ENCODE measurements at regions not wholly inside any gene's neighbourhood (a gene's known extent, or its start where the extent isn't known, plus 50 kb on each side); places are given as distances from the start of the nearest gene placed in this dataset.

DNA sequence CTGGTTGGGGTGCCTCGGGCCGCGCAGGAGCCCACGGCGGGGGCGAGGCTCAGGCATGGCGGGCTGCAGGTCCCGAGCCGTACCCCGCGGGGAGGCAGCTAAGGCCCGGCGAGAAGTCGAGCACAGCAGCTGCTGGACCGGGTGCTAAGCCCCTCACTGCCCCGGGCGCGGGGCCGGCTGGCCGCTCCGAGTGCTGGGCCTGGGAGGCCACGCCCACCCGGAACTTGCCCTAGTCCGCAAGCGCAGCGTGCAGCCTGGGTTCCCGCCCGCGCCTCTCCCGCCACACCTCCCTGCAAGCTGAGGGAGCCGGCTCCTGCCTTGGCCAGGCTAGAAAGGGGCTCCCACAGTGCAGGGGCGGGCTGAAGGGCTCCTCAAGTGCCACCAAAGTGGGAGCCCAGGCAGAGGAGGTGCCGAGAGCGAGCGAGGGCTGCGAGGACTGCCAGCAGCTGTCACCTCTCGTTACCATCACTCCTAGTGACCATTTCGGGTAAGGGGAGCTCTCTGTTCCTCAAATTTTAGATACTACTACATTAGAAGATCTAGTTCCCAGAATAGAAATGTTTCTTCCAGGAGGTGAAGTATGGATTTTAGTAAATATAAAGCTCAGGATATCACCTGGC lies 417.0 kb upstream of the AGTR1 start:
- DNase-seq (ENCODE audit: low read depth, low spot score) = peak; percentile 86

DNA sequence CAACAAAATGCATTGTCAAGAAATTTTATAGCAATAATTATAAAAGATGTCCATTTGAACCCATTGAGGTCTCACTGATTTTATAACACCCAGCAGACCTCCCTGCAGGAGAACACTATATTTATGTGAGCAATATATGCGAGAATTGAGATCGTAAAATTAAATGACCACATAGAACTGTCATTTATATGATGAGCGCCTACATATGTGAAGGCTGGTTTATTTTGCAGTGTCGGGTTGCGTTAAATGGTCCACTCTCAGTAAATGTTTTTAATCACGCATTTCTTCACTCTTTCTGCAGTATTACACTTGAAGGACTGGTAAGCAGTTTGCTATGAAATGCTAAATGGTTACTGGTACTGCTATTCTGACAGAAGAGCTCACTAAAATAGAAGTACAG lies 408.5 kb upstream of the AGTR1 start:
- no peak for DNase-seq (ENCODE audit: low read depth, low spot score)

GRCh38 chr3:148297013-148297412 lies 400.7 kb upstream of the AGTR1 start:
- no peak for DNase-seq (ENCODE audit: low read depth, low spot score)

DNA sequence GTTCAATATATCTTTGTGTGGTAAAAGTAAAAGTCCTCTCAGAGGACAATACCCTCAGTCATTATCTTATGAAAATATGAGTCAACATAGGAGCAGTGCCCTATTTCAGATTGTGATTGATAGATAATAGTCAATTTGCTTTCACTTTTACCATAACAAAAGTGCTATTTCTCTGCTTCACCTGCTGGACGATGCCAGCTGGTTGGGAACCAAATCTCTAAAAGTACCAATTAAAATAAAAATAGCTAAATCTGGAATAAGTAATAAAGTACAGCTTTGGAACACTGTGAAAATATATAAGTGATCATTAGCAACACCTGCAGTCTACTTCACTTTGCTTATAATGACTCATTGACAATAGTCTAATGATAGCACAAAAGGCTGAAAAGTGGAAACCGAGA lies 390.3 kb upstream of the AGTR1 start:
- no peak for DNase-seq (ENCODE audit: low read depth, low spot score)

GRCh38 chr3:148309390-148310035 lies 388.2 kb upstream of the AGTR1 start:
- DNase-seq (ENCODE audit: low read depth, low spot score) = peak; percentile 22

- no peak for DNase-seq (ENCODE audit: low read depth, low spot score)
Measured at GRCh38 chr3:148315756-148316155, 381.9 kb upstream of the AGTR1 start.

- DNase-seq (ENCODE audit: low read depth, low spot score) = no peak
Measured at GRCh38 chr3:148318240-148318639, 379.5 kb upstream of the AGTR1 start.

DNA sequence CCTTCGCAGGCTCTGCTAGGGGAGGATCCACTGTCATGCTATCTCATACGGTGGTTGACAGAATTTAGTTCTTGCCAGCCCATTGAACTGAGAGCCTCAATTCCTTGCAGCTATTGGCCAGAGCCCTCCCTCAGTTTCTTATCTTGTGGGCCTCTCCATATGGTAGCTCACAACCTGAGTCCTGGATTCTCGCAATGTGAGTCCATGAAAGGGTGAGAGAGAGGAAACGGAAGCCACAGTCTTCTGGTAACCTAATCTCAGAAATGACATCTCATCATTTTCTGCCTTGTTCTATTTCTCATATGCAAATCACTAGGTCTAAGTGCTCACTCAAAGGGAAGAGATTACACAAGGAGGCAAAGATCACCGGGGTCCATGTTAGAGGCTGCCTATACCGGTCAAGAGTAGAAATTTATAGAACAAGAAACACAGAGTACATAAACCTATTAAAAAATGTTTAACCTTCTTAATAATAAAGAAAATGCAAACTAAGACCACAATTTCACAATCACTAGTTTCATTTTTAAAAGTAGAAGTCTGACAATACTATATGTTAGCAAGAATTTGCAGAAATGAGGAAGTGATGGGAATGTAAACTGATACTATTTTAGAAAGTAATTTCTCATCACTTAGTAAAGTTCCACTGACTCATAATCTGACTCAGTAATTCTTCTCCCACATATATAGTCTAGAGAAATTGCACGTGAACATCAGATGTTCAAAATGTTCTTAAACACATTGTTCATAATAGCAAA lies 378.4 kb upstream of the AGTR1 start:
- DNase-seq (ENCODE audit: low read depth, low spot score) = no peak

- DNase-seq (ENCODE audit: low read depth, low spot score) = no peak
Measured at GRCh38 chr3:148319960-148320359, 377.7 kb upstream of the AGTR1 start.

DNA sequence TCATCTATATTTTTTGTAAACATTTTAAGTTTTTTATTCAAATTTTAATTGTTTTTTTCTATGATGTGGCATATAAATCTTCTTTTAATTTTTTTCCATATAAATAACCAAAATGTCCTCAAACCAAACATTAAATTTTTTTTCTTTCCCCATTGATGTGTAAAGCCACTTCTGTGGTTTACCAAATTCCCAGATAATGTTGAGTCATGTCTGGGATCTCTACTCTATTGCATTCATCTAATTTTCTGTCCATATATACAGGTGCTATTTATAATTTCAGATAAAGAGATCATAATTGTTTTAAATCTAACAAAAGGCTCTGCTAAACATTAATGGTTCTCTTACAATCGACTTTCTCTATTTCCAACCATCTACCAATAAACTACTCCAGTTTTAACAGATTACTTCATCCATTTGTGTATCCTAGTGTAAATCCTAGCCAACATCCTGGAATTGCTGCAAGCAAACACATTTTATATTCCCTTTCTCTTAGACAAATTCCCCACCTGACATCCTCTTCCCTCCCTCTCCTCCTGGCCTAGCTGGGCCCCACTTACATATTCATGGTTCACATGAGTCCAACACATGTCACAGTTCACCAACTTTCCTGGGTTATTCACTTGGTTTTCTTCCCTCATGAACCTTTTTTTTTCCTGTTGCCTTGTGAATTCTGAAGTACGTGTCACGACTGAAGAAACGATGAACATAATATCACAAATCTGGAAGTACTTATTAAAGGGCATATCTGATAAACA lies 368.0 kb upstream of the AGTR1 start:
- DNase-seq (ENCODE audit: low read depth, low spot score) = no peak

DNA sequence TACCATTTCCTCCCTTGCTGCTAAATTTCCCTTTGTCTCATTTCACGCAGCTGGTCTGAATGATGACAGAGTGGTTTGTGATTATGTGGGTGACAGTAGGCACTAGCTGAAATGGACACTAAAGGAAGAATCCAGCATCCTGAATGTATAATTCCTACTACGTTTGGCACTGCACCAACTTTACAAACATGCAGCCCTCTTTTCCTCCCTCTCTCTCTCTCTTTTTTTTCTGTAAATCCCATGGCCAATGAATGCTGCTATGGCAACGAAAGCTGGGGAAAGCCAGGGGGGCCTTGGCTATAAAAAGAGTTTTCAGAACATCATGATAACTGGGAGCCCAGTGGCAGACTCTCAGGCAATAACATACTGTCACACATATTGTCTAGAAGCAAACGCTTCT lies 367.2 kb upstream of the AGTR1 start:
- DNase-seq (ENCODE audit: low read depth, low spot score) = no peak

- no peak for DNase-seq (ENCODE audit: low read depth, low spot score)
Measured at GRCh38 chr3:148331081-148331846, 366.4 kb upstream of the AGTR1 start.

DNA sequence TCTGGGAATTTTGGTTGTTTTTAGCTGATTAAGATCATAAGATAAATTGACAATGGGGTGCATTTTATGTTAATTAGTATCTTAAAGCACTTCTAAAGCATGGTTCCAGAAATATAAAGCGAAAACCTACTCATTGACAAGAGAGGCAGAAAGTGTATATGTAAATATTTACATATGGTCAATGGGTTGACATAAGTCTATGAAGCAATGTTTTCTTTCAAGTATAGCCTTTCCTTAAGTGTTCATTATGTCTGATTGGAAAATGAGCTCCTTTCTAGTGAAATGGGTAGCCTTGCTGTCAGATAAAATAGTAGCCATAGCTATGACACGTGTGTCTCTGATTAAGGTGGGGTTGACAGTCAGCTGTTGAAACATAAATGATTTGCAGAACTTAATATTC lies 365.2 kb upstream of the AGTR1 start:
- no peak for DNase-seq (ENCODE audit: low read depth, low spot score)

GRCh38 chr3:148333091-148333490 lies 364.6 kb upstream of the AGTR1 start:
- DNase-seq (ENCODE audit: low read depth, low spot score) = no peak

DNA sequence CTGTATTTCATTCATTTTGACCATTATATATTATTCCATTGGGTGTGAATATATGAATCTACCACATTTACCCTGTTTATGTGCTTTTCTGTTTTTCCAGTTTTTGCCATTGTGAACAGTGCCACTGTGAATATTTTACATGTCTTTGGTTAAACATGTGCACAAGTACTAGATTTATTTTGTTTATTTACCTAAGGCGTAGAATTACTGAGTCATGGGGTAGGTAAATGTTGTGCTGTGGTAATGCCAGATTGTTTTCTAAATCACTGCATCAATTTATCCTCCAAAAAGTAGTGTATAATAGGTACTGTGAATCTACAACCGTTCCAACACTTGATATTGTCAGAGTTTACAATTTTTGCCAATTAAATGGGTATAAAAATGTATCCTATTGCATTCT lies 362.1 kb upstream of the AGTR1 start:
- DNase-seq (ENCODE audit: low read depth, low spot score) = no peak

- DNase-seq (ENCODE audit: low read depth, low spot score) = no peak
Measured at GRCh38 chr3:148343416-148343815, 354.3 kb upstream of the AGTR1 start.

DNA sequence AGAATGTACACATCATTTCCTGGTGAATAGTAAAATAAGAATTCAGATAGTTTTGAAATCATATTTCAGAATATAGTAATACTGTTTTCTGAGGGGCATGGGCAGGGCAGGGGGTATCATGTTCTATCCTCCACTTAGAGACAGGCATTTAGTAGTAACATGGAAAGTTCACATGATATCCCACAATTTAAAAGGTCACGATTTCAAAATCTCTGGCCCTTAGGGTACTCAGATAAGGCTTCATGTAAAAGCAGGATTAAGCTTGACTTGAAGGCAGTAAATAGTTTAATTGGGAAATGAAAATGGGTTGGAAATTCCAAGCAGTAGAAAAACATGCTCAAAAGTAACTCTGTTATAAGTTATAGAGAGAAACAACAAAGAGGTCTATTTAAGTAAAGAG lies 353.2 kb upstream of the AGTR1 start:
- DNase-seq (ENCODE audit: low read depth, low spot score) = no peak

DNA sequence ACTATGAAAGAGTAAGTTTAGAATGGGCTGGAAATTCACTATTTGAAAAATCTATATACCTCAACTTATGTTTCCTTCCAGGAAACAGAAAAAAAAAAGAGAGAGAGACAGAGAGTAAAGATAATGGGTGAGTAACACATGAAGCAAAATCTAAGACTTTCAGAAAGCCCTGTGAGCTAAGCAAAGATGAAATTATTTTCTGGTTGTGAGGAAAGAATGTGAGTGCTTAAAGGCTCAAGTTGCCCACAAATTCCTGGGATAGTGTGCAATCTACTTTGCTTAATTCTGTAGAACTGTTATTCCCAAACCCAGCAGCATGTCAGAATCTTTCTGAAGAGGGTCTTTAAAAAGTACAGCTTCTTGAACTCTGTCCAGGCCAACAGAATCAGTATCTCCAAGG lies 337.7 kb upstream of the AGTR1 start:
- no peak for DNase-seq (ENCODE audit: low read depth, low spot score)

- DNase-seq (ENCODE audit: low read depth, low spot score) = no peak
Measured at GRCh38 chr3:148366743-148367410, 330.8 kb upstream of the AGTR1 start.

- DNase-seq (ENCODE audit: low read depth, low spot score) = no peak
Measured at GRCh38 chr3:148367756-148368155, 329.9 kb upstream of the AGTR1 start.

GRCh38 chr3:148369381-148369780 lies 328.3 kb upstream of the AGTR1 start:
- DNase-seq (ENCODE audit: low read depth, low spot score) = no peak

All from ELF-1 (cell line).